Endothelial cell of umbilical vein (primary cell): ENCODE measurements at regions not wholly inside any gene's neighbourhood (a gene's known extent, or its start where the extent isn't known, plus 50 kb on each side); places are given as distances from the start of the nearest gene placed in this dataset.

Experiments used
- BruUV-seq: library from RNA; stranded (reverse); fragments of 400-500 nt; replicated peaks from 2 replicates; lab custom pipeline; 2021; lab: Mats Ljungman, UMichigan
- CTCF ChIA-PET: fragments of 300-600, 350-600 bp; sonication (Branson Sonifier 250); formaldehyde crosslinking; loops from one replicate; lab custom pipeline; 2021; ENCODE audit warnings: antibody characterized with exemption, inconsistent platforms; lab: Charles Lee
- POLR2A ChIA-PET: fragments of 300-600, 350-600 bp; sonication (Branson Sonifier 250); formaldehyde crosslinking; loops from one replicate; lab custom pipeline; 2021; ENCODE audit warnings: antibody characterized with exemption, inconsistent platforms; lab: Charles Lee
- DNase-seq: peaks from one replicate; pipeline ENCODE4 v3.0.0-alpha.2; 2011; ENCODE audit warnings: low read depth, low spot score
- FAIRE-seq: peaks from 2 replicates; lab custom pipeline; 2011; peaks lifted over from hg19 to GRCh38; lab: Jason Lieb, UNC
- H2AFZ ChIP-seq: 2 replicates; pipeline ENCODE4 v1.6.0; 2012; ENCODE audit warnings: low read depth, low read length, control low read depth, inconsistent platforms
- H3K27ac ChIP-seq: 2 replicates; pipeline ENCODE4 v1.5.1; 2011; ENCODE audit warnings: low read depth, mild to moderate bottlenecking, control low read depth, low read length, moderate library complexity; ENCODE audit not compliant: insufficient read depth
- H3K27me3 ChIP-seq, 2 experiments: 2 replicates each; pipeline versions ENCODE4 v1.6.0 to v1.6.1; 2011; ENCODE audit warnings: low read length in 2 of 2, mixed read lengths in 1 of 2; ENCODE audit not compliant: control insufficient read depth in 2 of 2, insufficient read depth in 2 of 2
- H3K36me3 ChIP-seq, 2 experiments: 2 replicates in 1 of 2; 3 replicates in 1 of 2; pipeline ENCODE4 v1.5.1; 2011; ENCODE audit warnings: low read length in 2 of 2, mild to moderate bottlenecking in 1 of 2, moderate library complexity in 1 of 2; ENCODE audit not compliant: control insufficient read depth in 2 of 2, insufficient read depth in 2 of 2; ENCODE audit errors: extremely low read depth in 1 of 2
- H3K4me1 ChIP-seq: 3 replicates; pipeline ENCODE4 v1.5.1; 2011; ENCODE audit warnings: mild to moderate bottlenecking, low read length; ENCODE audit not compliant: control insufficient read depth, insufficient read depth; ENCODE audit errors: extremely low read depth
- H3K4me2 ChIP-seq: 2 replicates; pipeline ENCODE4 v1.6.1; 2011; ENCODE audit warnings: low read length, control low read depth, mixed read lengths; ENCODE audit not compliant: insufficient read depth
- H3K4me3 ChIP-seq, 3 experiments: fragments of 200-600 bp in 1 of 3; sonication (generic), shearing (Covaris generic) in 1 of 3; replicated peaks in 1 of 3; 2 replicates each; pipeline ENCODE4 v1.5.1; 2011 to 2016; ENCODE audit warnings: control low read depth in 3 of 3, low read length in 3 of 3, mild to moderate bottlenecking in 2 of 3, inconsistent platforms in 1 of 3, low read depth in 1 of 3, moderate library complexity in 1 of 3; ENCODE audit not compliant: insufficient read depth in 1 of 3
- H3K79me2 ChIP-seq: 2 replicates; pipeline ENCODE4 v1.6.0; 2012; ENCODE audit warnings: low read length, inconsistent platforms; ENCODE audit not compliant: control insufficient read depth, insufficient read depth
- H3K9ac ChIP-seq: replicated peaks from 2 replicates; pipeline ENCODE3; 2011; ENCODE audit warnings: low read length, control low read depth; ENCODE audit not compliant: insufficient read depth; ENCODE audit errors: extremely low read depth
- H3K9me1 ChIP-seq: replicated peaks from 3 replicates; pipeline ENCODE4 v1.6.0; 2011; ENCODE audit warnings: mild to moderate bottlenecking, low read length; ENCODE audit not compliant: control insufficient read depth, insufficient read depth; ENCODE audit errors: extremely low read depth
- H3K9me3 ChIP-seq: replicated peaks from 2 replicates; pipeline ENCODE4 v1.5.1; 2012; ENCODE audit warnings: low read length, inconsistent platforms; ENCODE audit not compliant: control insufficient read depth, insufficient read depth
- H4K20me1 ChIP-seq: replicated peaks from 2 replicates; pipeline ENCODE3; 2011; ENCODE audit warnings: mild to moderate bottlenecking, low read length; ENCODE audit not compliant: control insufficient read depth, insufficient read depth; ENCODE audit errors: extremely low read depth
- CTCF ChIP-seq, 2 donors: IDR thresholded peaks; 1 replicate in 1 of 2; 2 replicates in 1 of 2; pipeline ENCODE4 v1.5.1; 2011; ENCODE audit warnings: low read length in 2 of 2, mild to moderate bottlenecking in 2 of 2, moderate library complexity in 2 of 2, control low read depth in 1 of 2, inconsistent platforms in 1 of 2, low read depth in 1 of 2; ENCODE audit not compliant: insufficient read depth in 1 of 2; ENCODE audit errors: extremely low read depth in 1 of 2
- EZH2 ChIP-seq: IDR thresholded peaks from 2 replicates; pipeline ENCODE4 v1.6.1; 2012; ENCODE audit warnings: borderline replicate concordance, low read depth, mild to moderate bottlenecking, moderate library complexity, low read length, inconsistent platforms; ENCODE audit not compliant: severe bottlenecking
- FOS ChIP-seq: IDR thresholded peaks from 2 replicates; pipeline ENCODE4 v1.6.1; 2011; ENCODE audit warnings: mild to moderate bottlenecking, low read length, moderate library complexity, borderline replicate concordance; ENCODE audit not compliant: insufficient read depth
- GATA2 ChIP-seq: IDR thresholded peaks from 2 replicates; pipeline ENCODE4 v1.7.0; 2011; ENCODE audit warnings: low read depth, mild to moderate bottlenecking, moderate library complexity, mixed read lengths, low read length; ENCODE audit not compliant: insufficient read length, insufficient read depth
- JUN ChIP-seq: IDR thresholded peaks from 2 replicates; pipeline ENCODE4 v1.6.1; 2011; ENCODE audit warnings: borderline replicate concordance, low read depth; ENCODE audit not compliant: insufficient read length, insufficient read depth
- MAX ChIP-seq: IDR thresholded peaks from 2 replicates; pipeline ENCODE4 v1.6.1; 2011; ENCODE audit not compliant: insufficient read depth, insufficient read length
- MYC ChIP-seq: IDR thresholded peaks from one replicate; pipeline ENCODE4 v1.6.1; 2011; ENCODE audit warnings: mild to moderate bottlenecking, low read depth, low read length
- POLR2A ChIP-seq: IDR thresholded peaks from 2 replicates; pipeline ENCODE4 v1.6.1; 2012; ENCODE audit warnings: low read depth, mild to moderate bottlenecking, control low read depth, low read length
- POLR2AphosphoS5 ChIP-seq: IDR thresholded peaks from 2 replicates; pipeline ENCODE4 v1.6.1; 2012; ENCODE audit warnings: low read depth, mild to moderate bottlenecking, control low read depth, low read length, moderate library complexity; ENCODE audit not compliant: insufficient read depth
- dilution Hi-C: fragments of 300-500 bp; cut with MboI; formaldehyde crosslinking; loops from one replicate; pipeline ENCODE4 v1.15.0; 2019; ENCODE audit warnings: low sequenced_read_pairs; ENCODE audit not compliant: extremely low pct_ligation_motif_present
- intact Hi-C: fragments of 100-400 bp; cut with micrococcal nuclease; formaldehyde crosslinking; loops from one replicate; pipeline ENCODE4 v1.10.0; 2022

GRCh38 chr5:12672141-12672540 is 767.9 kb upstream of the CTNND2 start:
- no peak for DNase-seq
- TF ChIP-seq CTCF (IDR thresholded peaks at IDR 0.05; ENCODE audit: extremely low read depth in 1 of 2, insufficient read depth in 1 of 2, low read depth in 1 of 2, low read length in 2 of 2) (no peak), GATA2 (no peak), JUN (no peak)
- Histone ChIP-seq H2AFZ (no peak overlapping the region), H4K20me1 (no peaks in the 10 kb centered on the region), H3K36me3 (no peaks in the 10 kb centered on the region), H3K27ac (no peak overlapping the region), H3K9me1 (no peaks in the 10 kb centered on the region), H3K4me3 (no peak overlapping the region), H3K79me2 (no peaks in the 10 kb centered on the region), H3K9ac (no peak overlapping the region), H3K4me1 (no peaks in the 10 kb centered on the region), H3K9me3 (peaks cover 1% of the 10 kb centered on the region), H3K27me3 (no peaks in the 10 kb centered on the region), H3K4me2 (no peak overlapping the region)
- FAIRE-seq = no peak
- CTCF ChIA-PET = no interaction called here
- no TSS peak for BruUV-seq
- intact Hi-C loops (no loop called here), dilution Hi-C loops (no loop called here)
- POLR2A ChIA-PET = no interaction called here

- Histone ChIP-seq H4K20me1 (no peaks in the 10 kb centered on the region), H3K27ac (no peak overlapping the region), H3K9ac (no peak overlapping the region), H3K27me3 (no peaks in the 10 kb centered on the region), H3K36me3 (no peaks in the 10 kb centered on the region), H3K4me2 (no peak overlapping the region), H3K4me3 (no peak overlapping the region), H2AFZ (no peak overlapping the region), H3K9me1 (no peaks in the 10 kb centered on the region), H3K79me2 (no peaks in the 10 kb centered on the region), H3K4me1 (no peaks in the 10 kb centered on the region), H3K9me3 (no peaks in the 10 kb centered on the region)
- intact Hi-C loops = no loop called here
- BruUV-seq = no TSS peak
- POLR2A ChIA-PET = no interaction called here
- no peak for FAIRE-seq
- no peak for DNase-seq
- TF ChIP-seq FOS (no peak), JUN (no peak), MAX (no peak), EZH2 (no peak), POLR2A (no peak), POLR2AphosphoS5 (no peak), CTCF (IDR thresholded peaks at IDR 0.05; ENCODE audit: extremely low read depth in 1 of 2, insufficient read depth in 1 of 2, low read depth in 1 of 2, low read length in 2 of 2) (no peak), MYC (no peak), GATA2 (no peak)
- CTCF ChIA-PET = no interaction called here
- dilution Hi-C loops = no loop called here
Observed at GRCh38 chr5:12669326-12669725, 765.1 kb upstream of the CTNND2 start.
